Fibroblast of skin of left biceps (primary cell): ENCODE measurements at regions not wholly inside any gene's neighbourhood (a gene's known extent, or its start where the extent isn't known, plus 50 kb on each side); places are given as distances from the start of the nearest gene placed in this dataset.

ENCODE experiments used
- DNase-seq, 2 experiments: peaks; one replicate each; pipeline ENCODE4 v3.0.0-alpha.2; 2013; ENCODE audit warnings: low read depth in 2 of 2

DNA sequence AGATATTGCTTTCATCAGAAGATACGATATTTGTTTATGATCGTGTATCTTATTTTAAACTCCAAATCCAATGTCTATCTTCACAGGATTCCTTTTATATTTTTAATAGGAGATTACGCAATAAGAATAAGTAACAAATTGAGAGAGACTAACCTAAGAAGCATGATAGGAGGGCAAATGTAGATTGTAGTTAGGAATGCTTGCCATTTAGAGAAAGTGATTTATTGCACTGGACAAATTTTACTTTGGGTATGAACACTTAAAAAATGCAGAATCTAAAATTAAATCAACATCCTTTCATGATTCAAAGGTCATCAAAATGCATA lies 563.4 kb upstream of the POU3F3 start:
- DNase-seq: no peak

DNA sequence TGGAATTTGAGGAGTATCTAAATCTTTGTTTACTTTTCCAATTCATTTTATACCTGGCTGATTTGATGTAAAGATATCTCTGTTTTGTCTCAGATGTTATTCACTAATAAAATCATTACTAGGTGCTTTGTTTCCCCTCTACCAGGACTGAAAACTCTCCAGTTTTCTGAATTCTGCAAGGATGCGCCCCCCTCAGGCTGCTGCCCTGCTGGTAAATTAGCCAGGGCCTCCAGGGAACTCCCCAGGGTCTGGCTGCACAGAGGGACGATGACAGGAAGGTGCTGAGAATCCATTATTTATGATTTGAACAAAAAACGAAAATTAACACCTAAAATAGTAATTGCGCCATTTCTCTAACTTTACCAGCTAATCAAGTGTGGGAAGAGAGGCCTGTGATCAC lies 541.2 kb upstream of the POU3F3 start:
- DNase-seq: no peak

DNA sequence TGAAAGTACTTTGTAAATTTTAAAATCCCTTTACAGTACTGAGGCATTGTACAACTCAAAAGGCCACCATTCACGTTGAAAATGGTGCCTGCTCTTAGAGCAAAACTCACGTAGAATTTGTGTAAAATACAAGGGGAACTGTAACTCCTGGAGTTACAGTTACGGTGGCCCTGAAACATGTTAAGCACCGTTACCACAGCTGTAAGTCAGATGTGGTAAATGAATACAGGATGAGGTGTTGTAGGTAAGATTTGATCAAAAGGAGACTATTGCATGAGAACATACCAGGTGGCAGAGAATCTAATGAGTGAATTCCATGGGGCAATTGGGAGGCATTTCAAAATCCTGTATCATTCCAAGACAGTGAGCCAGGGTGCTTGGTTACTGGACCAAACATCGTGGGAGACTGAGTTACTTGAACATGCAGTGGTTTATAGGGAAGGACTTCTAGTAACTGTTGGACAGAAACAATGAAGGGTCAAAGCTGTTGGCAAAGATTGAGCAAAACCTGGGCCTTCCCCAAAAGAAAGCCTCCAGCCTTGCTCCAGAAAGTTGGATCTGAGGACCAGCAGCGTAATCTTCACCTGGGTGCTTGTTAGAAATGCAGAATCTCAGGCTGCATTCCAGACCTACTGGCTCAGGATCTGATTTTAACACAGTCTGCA lies 535.8 kb upstream of the POU3F3 start:
- DNase-seq: no peak

DNA sequence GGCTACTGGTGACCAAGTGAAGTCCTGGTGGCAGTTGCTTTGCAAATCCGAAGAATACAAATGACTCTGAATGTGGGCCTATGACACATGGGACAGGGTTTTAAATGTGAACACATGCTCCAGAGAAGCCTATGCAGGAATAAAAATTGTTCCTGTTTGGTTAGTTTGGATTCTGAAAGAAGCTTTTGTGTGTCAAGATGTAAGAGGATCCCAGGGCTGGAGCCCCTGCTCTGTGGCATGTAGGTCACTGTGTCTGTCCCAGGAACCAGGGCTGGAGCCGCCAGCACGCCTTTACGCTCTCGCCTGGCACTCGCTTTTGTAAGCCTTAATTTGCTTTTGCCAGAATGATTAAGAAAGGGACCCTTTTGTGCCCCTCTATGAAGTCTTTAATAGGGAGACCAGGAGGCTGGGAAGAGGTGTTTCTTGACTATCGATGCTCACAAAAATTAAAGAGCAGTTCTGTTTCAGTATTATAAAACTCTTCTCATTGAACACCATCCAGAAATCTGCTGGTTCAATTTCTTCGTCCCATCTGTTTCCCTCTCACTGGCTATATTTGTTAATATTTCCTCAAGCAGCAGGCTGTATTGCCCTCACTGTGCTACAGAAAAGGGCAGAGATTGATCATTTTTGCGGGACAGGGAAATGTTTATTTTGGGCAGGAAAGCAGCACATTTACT lies 532.7 kb upstream of the POU3F3 start:
- no peak for DNase-seq

DNA sequence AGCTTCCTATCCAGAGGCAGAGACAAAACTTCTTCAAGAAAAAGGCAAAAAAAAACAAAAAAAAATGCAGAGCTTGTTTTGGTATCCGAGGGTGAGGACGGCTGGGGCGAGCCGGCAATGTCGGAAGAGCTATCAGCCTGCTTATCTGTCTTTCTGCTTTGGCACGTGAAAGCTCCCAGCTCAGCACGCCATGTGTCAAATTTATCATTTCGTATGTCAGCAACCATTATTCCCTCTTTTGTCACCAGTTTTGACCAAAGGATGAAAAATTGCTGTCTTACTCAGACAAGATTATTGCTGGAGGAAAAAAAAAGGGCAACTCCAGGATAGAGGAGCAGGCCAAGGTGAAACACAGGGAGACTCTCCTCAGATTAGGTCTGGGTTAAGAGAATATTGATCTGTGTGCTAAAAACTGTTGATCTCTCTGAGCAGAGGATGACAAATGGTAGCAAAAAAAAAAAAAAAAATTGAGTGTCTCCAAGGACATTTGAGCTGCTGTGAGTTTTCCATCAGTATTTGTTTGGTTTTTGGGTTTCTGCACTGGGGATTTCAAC lies 532.0 kb upstream of the POU3F3 start:
- no peak for DNase-seq

DNA sequence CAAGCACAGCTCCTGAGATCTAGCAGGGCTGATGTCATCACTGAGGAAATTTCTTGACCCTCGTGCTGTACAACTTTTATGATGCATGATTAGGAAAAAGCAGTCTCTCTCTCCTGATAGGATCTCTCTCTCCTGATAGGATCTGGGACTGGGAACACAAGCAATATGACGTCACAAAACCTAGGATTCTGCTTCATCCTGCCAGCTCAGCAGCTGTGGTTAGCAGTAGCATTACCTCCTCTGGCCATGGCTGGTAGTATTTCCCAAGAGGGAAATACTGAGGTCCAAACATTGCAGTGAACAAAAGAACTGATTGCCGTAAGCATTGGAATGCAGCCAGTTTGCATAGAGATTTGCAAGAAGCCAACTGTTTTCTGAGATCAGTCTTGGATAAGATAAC lies 521.2 kb upstream of the POU3F3 start:
- DNase-seq: peak; percentile 53 to 59

DNA sequence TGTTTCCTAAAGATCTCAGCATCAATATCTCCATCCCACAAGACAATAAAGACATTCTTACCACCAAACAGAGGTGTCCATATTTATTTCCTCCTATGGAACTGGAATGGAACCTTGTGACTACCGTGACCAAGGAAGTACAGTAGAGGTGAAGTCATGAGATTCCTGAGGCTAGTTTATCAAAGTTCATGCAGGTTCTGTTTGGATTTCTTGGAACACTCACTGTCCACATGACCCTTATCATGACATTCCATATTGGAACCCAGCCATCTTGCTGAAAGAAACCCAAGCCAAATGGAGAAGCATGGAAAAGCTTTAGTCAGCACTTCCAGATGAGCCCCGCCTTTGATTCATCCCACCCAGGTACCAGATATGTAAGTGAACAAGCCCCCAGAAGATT lies 516.0 kb upstream of the POU3F3 start:
- no peak for DNase-seq

DNA sequence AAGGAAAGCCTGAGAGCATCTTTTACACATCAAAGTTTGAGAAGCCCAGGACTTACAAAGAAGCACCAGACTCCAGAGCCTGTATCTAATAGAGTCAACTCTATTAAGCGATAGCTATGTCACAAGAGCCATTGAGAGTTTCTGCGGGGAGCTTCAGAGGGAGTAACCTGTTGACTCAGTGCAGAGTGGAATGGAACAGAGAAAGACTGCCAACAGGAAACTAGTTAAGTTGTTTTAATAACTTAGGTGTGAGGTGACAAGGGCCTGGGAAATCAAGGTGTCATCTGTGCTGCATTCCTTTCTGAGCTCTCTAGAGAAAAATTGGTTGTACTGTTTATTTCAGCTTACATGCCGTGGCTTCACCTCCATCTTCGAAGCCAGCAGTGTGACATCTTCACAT lies 513.8 kb upstream of the POU3F3 start:
- DNase-seq: no peak

DNA sequence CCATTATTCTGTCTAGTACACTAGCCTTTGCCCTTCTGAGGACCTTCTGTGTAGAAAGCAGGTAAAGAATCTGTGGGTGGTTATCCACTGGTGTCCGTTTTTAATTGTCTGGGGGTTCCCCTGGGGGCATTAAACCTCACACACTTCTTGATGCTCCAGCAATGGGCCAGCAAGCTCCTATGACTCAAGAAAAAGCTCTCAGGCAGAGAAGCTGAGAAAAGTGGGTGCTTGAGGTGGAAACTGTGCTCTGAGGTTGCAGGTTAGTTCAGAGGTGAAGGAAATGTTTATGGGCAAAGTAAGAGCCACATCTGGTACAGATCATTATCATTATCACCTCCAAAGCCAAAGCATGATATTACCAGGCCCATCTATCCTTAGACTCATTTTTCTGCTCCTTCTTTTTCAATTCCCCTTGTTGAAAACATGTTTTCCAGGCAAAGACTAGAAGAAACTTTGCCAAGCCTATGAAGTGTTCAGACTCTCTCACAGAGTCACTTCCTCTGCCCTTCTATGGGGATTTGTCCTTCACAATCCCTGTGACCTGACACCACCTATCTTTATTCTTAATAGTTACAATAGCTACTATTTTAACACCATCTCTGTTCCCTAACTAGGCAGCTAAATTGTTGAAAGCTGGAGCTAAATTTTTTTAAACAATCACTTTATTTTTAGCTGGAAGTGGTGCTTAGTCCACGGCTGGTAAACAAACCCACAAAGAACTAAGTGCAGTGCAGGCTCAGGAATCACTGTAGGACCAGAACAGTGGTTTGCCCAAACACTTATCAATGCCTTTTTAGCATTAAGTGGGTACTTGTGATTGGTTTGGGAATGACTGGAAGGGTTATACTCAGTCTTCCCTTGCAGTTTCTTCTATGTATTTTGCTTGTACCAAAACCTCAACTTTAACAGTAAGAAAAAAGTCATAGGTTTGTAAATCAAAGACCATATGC lies 512.8 kb upstream of the POU3F3 start:
- DNase-seq: no peak

DNA sequence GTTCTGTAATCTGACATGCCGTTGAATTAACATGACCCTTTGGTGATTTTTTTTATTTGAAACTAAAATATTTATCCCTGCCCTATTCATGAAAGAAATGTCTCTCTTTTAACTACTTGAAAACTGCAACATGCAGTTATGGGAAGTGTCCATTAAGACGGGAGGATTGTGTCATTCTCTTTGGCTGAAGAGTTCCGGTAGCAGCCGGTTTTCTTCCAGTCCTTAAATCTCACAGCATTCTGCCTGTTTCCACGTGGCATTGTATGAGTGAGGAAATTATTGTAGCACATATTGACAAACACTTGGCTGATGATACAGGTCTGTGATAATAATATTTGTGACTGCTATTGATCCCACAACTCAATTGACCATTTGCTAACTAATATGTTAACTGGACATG lies 509.6 kb upstream of the POU3F3 start:
- DNase-seq: no peak

DNA sequence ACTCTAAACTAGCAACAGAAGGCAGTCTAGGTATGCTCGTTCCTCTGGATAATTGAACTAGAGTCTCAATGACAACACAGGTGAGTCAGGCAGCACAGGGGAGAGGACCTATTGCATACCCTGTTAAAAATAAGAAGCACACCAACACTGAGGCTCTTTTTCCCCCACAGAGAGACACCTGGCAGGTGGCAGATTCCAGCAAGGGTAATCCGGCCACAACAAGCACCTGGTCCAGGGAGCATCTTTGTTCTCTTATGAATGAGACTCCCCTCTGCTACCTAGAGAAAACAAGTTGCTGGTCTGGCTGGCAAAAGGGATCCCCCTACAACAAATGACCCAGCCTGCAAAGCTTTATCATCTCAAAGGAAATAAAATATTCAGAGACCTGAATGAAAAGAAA lies 508.9 kb upstream of the POU3F3 start:
- no peak for DNase-seq

DNA sequence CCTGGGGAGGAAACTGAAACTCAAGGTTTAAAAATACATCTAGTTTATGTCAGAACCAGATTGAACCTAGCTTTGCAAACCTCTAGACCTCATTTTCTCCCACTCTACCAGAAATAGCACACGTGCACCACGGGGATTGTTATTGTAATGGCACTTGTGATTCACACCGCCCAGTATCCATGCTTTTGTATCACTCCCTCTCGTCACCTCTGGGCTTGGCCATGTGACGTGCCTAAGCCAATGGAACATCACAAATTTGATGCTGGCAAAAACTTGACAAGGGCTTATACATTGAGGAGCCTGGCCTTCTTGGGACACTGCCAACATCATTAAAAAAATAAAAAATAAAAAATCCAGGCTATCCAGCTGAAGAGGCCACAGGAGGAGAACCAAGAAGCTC lies 495.8 kb upstream of the POU3F3 start:
- DNase-seq: no peak

DNA sequence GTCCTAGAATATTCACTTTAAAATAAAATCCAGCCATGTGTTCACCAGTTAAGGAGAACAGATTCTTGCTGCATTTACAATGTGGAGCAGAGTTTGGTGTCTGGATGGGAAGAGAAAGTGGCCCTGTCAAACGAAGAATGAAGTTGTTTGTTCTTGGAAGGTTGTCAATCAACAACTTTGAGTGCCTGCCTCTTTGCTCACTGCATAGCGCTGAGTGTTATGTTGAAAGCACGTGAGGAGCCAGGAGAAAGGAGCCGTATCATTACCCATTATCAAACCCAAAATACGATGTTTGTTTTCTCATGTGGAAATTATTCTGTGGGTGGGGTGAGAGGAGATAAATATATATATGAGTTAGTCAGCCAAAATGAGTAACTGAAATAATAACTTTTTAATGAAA lies 492.5 kb upstream of the POU3F3 start:
- no peak for DNase-seq

DNA sequence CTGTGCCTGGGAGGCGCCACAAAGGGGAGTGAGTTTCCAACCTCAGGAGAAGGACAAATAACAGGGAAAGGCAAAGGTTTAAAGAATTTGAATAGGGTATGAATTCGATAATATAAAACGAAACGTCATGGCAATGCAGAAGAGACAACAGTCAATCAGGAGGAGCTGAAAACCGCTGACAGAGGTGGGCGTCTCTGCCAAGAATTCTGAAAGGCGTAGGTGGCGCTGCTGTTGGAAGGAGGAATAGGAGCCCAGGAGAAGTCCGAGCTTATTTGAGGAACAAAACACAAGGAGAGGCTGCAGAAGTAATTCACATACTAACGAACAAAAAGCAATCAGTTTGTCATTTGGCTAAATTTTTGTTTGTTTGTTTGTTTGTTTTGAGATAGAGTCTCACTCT lies 485.8 kb upstream of the POU3F3 start:
- no peak for DNase-seq

DNA sequence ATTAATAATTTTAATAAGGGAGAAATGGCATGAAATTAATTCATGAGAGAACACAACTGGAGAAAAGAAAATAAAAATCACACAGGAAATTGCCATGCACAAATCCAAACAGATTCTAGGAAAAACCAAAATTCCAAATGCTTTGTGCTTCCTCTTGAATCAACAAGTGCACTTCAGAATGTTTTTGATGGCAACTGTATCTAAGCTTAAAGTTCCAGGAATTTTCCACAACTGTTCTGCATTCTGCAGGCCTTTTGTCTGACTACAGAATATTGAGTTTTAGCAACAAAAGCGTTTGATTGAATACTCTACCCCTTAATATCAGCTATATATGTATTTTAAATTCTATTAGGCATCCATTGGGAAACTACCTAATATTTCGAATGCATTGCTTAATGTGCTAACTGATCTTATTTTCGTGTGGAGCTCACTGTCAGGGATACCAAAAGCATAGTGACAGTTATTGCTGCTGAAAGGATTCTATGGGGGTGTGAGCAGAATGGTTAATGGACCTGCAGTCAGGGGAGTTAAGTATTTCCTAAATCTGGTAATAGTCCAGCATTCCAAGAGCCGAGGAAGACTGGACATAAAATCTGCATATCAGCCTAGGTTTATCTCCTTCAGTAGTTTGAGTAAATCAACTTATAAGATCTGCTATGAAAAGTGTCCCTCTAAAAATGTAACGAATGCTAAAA lies 482.7 kb upstream of the POU3F3 start:
- no peak for DNase-seq

DNA sequence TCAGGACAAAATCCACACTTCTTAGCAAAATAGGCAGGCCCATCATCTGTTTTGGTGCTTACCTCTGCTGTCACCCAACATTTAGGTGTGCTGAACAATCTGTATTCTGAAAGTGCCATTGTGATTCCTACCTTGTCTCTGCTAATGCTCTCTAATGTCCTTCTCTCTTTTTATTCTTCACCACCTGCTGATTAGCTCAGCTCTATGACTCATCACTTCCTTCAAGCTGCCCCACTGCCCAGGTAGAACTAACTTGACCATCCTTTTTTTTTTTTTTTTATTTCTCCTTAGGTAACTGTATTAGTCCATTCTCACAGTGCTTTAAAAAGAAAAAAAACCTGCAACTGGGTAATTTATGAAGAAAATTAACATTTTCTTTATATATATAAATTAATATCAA lies 478.7 kb upstream of the POU3F3 start:
- DNase-seq: no peak

DNA sequence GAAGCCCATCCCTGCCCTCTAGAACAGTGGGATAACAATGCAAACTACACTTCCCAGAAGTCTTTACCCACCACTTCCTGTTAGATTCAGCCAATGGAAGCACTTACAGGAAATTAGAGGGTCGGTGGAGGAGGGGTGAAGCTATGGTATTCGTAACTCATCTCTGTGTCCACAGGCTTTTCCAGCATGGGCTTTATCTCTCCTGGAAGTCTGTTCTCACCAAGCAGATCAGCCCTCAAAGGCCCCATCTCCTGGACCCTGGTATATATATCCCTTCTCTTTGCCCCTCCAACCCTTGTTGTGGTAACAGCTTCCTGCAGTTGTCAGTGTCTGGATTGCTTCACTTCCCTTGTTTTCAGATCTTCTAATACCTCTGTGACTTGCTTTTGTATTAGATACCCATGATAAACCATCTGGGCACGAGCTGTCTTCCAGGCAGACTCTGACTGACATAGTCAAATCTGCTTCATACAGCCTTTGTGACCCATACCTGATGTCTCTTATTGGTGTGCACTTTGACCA lies 475.0 kb upstream of the POU3F3 start:
- DNase-seq: peak; percentile 44 to 52

DNA sequence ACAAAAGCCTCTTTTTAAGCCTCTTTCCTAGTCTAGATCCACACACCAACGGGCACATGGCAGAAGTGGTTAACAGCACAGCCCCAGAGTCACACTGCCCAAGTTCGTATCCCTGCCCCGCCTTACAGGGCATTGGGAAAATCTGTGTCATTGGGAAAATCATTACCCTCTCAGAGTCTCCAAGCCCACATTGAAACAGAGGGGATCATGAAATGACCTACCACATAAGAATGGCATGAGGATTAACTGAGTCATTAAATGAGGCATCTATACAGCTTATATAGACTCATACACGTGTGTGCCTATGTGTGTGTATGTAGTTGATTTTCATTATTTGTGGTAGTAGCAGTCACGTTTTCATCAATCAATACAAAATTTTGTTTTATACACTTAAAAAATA lies 469.0 kb upstream of the POU3F3 start:
- DNase-seq: no peak

DNA sequence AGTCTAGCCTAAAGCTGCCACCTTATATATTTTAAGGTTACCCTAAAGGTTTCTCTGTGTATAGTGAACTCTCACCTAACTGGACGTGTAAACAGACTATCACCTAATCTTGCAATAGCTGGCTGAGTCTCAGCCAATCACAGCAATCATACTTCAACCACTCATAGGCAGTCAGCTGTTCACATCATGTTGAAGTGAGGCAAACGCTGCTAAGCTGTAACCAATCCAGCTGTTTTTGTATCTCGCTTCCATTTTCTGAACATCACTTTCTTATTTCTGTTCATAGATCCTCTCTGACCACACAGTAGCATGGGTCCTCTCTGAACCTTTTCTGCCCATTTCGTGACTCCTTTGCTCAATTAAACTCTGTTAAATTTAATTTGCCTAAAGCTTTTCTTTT lies 468.2 kb upstream of the POU3F3 start:
- no peak for DNase-seq

DNA sequence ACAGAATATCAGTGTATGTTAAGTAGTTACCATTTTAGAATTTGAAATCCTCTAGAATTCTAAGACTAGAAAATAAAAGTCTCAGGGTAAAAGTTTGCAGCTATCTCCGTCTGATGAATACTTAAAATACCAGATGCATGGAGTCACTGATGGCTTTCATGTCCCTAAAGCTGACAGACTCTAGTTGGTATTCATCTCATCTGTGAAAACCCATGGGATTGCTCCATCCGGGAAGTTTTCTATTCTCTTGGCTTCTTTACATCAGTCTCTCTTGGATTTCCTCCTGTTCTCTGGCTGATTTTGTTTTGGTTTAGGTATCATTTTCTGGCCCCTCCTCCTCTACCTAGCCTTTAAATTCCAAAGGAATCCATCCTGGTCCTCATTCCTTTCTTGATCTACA lies 465.6 kb upstream of the POU3F3 start:
- peak; percentile 45 for DNase-seq

DNA sequence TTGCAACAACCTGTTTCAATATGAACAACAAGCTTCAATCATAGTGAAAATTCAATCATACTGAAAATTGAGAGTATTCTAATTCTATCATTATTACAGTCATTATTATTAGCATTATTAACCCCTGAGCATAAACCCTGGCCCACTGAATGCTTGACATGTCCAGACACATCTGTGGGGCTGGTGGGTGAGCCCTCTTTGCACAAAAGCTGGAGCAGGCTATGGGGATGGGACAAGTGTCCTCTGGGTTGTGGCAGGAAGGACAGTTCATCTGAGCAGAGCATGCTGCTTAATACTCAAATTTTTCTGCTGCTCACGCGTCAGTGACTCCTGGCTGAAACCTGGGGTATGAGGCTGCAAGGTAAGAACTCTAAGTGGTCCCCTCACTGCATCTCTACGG lies 451.1 kb upstream of the POU3F3 start:
- no peak for DNase-seq

DNA sequence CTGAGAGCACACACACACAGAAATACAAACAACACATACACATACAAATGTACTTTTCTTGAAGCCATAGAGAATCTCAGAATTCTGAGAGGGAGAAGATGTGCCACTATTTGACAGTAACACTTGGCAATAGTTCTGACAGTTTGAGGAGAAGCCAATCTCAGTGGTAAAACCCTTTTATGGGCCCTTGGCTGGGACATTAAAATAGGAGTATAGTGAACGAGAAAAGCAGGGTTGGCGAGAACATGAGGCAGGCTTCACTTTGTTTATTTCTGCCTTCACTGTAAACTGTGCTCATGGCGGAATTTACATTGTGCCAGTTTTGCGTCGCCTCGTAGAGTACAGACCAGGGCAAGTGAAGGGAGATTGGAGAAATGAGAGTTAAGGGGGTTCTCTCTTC lies 449.4 kb upstream of the POU3F3 start:
- DNase-seq: no peak
